Neural cell (in vitro differentiated cells): ENCODE measurements at regions not wholly inside any gene's neighbourhood (a gene's known extent, or its start where the extent isn't known, plus 50 kb on each side); places are given as distances from the start of the nearest gene placed in this dataset.

Experiments used
- H2AFZ ChIP-seq: fragments of 200-600, 300-800 bp; sonication (generic), shearing (Covaris generic); 2 replicates; pipeline ENCODE4 v1.6.0; 2014; ENCODE audit warnings: low read depth, mild to moderate bottlenecking, antibody characterized with exemption, low read length, moderate library complexity
- H3F3A ChIP-seq: fragments of 200-600 bp; shearing (Covaris generic); 2 replicates; pipeline ENCODE4 v1.6.1; 2016; ENCODE audit warnings: mild to moderate bottlenecking, moderate library complexity, mixed read lengths, antibody characterized with exemption, low read length; ENCODE audit not compliant: insufficient read depth, poor library complexity, severe bottlenecking
- H3K27ac ChIP-seq: fragments of 200-600, 300-800 bp; sonication (generic), shearing (Covaris generic); 2 replicates; pipeline ENCODE4 v1.5.1; 2014; ENCODE audit warnings: mild to moderate bottlenecking, low read length, moderate library complexity
- H3K27me3 ChIP-seq: fragments of 300-800, 200-600 bp; sonication (generic), shearing (Covaris generic); 2 replicates; pipeline ENCODE4 v1.6.0; 2014; ENCODE audit warnings: mild to moderate bottlenecking, low read depth, low read length, moderate library complexity; ENCODE audit not compliant: insufficient read depth
- H3K36me3 ChIP-seq: fragments of 300-800, 200-600 bp; sonication (generic), shearing (Covaris generic); 2 replicates; pipeline ENCODE4 v1.5.1; 2014; ENCODE audit warnings: mild to moderate bottlenecking, antibody characterized with exemption, low read length, moderate library complexity; ENCODE audit not compliant: insufficient read depth
- H3K4me2 ChIP-seq: fragments of 300-800, 200-600 bp; sonication (generic), shearing (Covaris generic); 2 replicates; pipeline ENCODE4 v1.6.0; 2014; ENCODE audit warnings: mild to moderate bottlenecking, low read length
- H3K4me3 ChIP-seq: fragments of 300-800, 200-600 bp; sonication (generic), shearing (Covaris generic); 2 replicates; pipeline ENCODE4 v1.5.1; 2014; ENCODE audit warnings: mild to moderate bottlenecking, low read length, moderate library complexity
- H3K79me2 ChIP-seq: fragments of 200-600 bp; shearing (Covaris generic); replicated peaks from 2 replicates; pipeline ENCODE4 v1.6.0; 2014; ENCODE audit warnings: mild to moderate bottlenecking, low read length, moderate library complexity; ENCODE audit not compliant: insufficient read depth
- H3K9ac ChIP-seq: fragments of 300-800, 200-600 bp; sonication (generic), shearing (Covaris generic); 2 replicates; pipeline ENCODE4 v1.6.1; 2016; ENCODE audit warnings: mild to moderate bottlenecking, low read length, mixed read lengths
- H3K9me2 ChIP-seq: fragments of 200-600 bp; shearing (Covaris generic); 2 replicates; pipeline ENCODE4 v1.6.1; 2016; ENCODE audit warnings: mild to moderate bottlenecking, low read length, mixed read lengths; ENCODE audit not compliant: insufficient read depth
- H3K9me3 ChIP-seq: fragments of 200-600, 300-800 bp; sonication (generic), shearing (Covaris generic); 2 replicates; pipeline ENCODE4 v1.6.1; 2016; ENCODE audit warnings: mild to moderate bottlenecking, mixed run types, low read length, moderate library complexity, mixed read lengths
- H4K20me1 ChIP-seq: fragments of 200-600 bp; shearing (Covaris generic); 2 replicates; pipeline ENCODE4 v1.6.1; 2016; ENCODE audit warnings: mild to moderate bottlenecking, mixed run types; ENCODE audit not compliant: insufficient read depth
- EP300 ChIP-seq: fragments of 450-650 bp; conservative IDR thresholded peaks from 2 replicates; pipeline ENCODE4 v1.6.1; 2014; ENCODE audit warnings: antibody characterized with exemption, mild to moderate bottlenecking, moderate library complexity; ENCODE audit not compliant: poor library complexity, severe bottlenecking
- EZH2 ChIP-seq: fragments of 200-600, 300-800 bp; shearing (Covaris generic), sonication (generic); IDR thresholded peaks from 2 replicates; pipeline ENCODE4 v1.6.1; 2014; ENCODE audit warnings: antibody characterized with exemption, low read length, borderline replicate concordance, mild to moderate bottlenecking; ENCODE audit not compliant: insufficient read depth, poor library complexity, severe bottlenecking
- MXI1 ChIP-seq: fragments of 450-650 bp; conservative IDR thresholded peaks from 2 replicates; pipeline ENCODE4 v1.6.1; 2014; ENCODE audit warnings: antibody characterized with exemption, mild to moderate bottlenecking; ENCODE audit not compliant: poor library complexity, severe bottlenecking
- POLR2AphosphoS5 ChIP-seq: IDR thresholded peaks from 2 replicates; pipeline ENCODE4 v1.6.1; 2012
- RAD21 ChIP-seq: fragments of 450-650 bp; conservative IDR thresholded peaks from 2 replicates; pipeline ENCODE4 v1.6.1; 2014; ENCODE audit warnings: antibody characterized with exemption, mild to moderate bottlenecking, moderate library complexity
- SMC3 ChIP-seq: fragments of 450-650 bp; conservative IDR thresholded peaks from 2 replicates; pipeline ENCODE4 v1.6.1; 2014; ENCODE audit warnings: antibody characterized with exemption, mild to moderate bottlenecking, moderate library complexity; ENCODE audit not compliant: poor library complexity
- TAF1 ChIP-seq: IDR thresholded peaks from 2 replicates; pipeline ENCODE4 v1.6.1; 2012; ENCODE audit warnings: low read depth
- TF ChIP-seq, protein P1 (sequence below): fragments of 450-650 bp; IDR thresholded peaks from 2 replicates; pipeline ENCODE4 v1.5.1; 2014; ENCODE audit warnings: antibody characterized with exemption, mild to moderate bottlenecking, moderate library complexity; ENCODE audit not compliant: poor library complexity, severe bottlenecking
- TF ChIP-seq, protein P2 (sequence below): IDR thresholded peaks from 2 replicates; pipeline ENCODE4 v1.6.1; 2012; ENCODE audit warnings: borderline replicate concordance

DNA sequence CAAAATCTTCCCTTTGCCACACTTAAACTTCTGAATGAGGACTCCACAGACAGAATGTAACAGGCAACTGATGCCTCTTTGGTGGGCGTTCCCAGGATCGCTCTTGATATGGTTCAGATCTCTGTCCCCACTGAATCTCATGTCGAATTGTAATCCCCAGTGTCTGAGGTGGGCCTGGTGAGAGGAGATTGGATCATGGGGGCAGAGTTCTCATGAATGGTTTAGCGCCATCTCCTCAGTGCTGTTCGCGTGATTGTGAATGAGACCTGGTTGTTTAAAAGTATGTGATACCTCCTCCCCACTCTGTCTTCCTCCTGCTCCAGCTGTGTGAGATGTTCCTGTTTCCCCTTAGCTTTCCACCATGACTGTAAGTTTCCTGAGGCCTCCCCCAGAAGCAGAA lies 111.1 kb upstream of the SLC66A3 start:
- H3K9me3 ChIP-seq = no peaks in the 10 kb centered on the region
- H3K9ac ChIP-seq = no peak overlapping the region
- peak overlapping the region; percentile 34 for H3K27ac ChIP-seq
- no peak overlapping the region for H3K4me2 ChIP-seq
- no peaks in the 10 kb centered on the region for H3K9me2 ChIP-seq
- no peaks in the 10 kb centered on the region for H3F3A ChIP-seq
- H3K79me2 ChIP-seq = no peaks in the 10 kb centered on the region
- no peaks in the 10 kb centered on the region for H3K27me3 ChIP-seq
- no peak overlapping the region for H2AFZ ChIP-seq
- TF ChIP-seq EP300 = no peak
- no peak for TF ChIP-seq POLR2AphosphoS5
- no peak for TF ChIP-seq EZH2
- TF ChIP-seq SMC3 = no peak
- TF ChIP-seq RAD21 = no peak
- TF ChIP-seq, protein P1, sequence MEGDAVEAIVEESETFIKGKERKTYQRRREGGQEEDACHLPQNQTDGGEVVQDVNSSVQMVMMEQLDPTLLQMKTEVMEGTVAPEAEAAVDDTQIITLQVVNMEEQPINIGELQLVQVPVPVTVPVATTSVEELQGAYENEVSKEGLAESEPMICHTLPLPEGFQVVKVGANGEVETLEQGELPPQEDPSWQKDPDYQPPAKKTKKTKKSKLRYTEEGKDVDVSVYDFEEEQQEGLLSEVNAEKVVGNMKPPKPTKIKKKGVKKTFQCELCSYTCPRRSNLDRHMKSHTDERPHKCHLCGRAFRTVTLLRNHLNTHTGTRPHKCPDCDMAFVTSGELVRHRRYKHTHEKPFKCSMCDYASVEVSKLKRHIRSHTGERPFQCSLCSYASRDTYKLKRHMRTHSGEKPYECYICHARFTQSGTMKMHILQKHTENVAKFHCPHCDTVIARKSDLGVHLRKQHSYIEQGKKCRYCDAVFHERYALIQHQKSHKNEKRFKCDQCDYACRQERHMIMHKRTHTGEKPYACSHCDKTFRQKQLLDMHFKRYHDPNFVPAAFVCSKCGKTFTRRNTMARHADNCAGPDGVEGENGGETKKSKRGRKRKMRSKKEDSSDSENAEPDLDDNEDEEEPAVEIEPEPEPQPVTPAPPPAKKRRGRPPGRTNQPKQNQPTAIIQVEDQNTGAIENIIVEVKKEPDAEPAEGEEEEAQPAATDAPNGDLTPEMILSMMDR = no peak
- no peak for TF ChIP-seq TAF1
- TF ChIP-seq, protein P2, sequence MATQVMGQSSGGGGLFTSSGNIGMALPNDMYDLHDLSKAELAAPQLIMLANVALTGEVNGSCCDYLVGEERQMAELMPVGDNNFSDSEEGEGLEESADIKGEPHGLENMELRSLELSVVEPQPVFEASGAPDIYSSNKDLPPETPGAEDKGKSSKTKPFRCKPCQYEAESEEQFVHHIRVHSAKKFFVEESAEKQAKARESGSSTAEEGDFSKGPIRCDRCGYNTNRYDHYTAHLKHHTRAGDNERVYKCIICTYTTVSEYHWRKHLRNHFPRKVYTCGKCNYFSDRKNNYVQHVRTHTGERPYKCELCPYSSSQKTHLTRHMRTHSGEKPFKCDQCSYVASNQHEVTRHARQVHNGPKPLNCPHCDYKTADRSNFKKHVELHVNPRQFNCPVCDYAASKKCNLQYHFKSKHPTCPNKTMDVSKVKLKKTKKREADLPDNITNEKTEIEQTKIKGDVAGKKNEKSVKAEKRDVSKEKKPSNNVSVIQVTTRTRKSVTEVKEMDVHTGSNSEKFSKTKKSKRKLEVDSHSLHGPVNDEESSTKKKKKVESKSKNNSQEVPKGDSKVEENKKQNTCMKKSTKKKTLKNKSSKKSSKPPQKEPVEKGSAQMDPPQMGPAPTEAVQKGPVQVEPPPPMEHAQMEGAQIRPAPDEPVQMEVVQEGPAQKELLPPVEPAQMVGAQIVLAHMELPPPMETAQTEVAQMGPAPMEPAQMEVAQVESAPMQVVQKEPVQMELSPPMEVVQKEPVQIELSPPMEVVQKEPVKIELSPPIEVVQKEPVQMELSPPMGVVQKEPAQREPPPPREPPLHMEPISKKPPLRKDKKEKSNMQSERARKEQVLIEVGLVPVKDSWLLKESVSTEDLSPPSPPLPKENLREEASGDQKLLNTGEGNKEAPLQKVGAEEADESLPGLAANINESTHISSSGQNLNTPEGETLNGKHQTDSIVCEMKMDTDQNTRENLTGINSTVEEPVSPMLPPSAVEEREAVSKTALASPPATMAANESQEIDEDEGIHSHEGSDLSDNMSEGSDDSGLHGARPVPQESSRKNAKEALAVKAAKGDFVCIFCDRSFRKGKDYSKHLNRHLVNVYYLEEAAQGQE = no peak
- TF ChIP-seq MXI1 = no peak
- no peaks in the 10 kb centered on the region for H4K20me1 ChIP-seq
- H3K36me3 ChIP-seq = no peaks in the 10 kb centered on the region
- peak overlapping the region; percentile 0 for H3K4me3 ChIP-seq

DNA sequence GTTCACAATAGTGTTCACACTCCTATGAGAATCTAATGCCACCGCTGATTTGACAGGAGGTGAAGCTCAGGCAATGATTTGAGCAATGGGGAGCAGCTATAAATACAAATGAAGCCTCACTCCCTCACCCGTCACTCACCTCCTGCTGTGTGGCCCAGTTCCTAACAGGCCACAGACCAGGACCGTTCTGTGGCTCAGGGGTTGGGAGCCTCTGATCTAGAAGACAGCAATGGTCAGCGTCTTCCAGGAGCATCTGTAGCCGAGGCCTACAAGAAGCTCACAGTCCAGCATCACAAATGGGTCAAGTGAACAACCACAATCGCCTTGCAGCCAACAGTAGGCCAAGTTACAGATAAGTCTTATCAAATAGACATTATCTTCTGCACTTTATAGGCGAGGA lies 110.0 kb upstream of the SLC66A3 start:
- no peaks in the 10 kb centered on the region for H4K20me1 ChIP-seq
- no peak overlapping the region for H3K4me3 ChIP-seq
- no peak overlapping the region for H3K4me2 ChIP-seq
- no peak overlapping the region for H2AFZ ChIP-seq
- H3K36me3 ChIP-seq = no peaks in the 10 kb centered on the region
- H3K27ac ChIP-seq = no peak overlapping the region
- H3K79me2 ChIP-seq = no peaks in the 10 kb centered on the region
- no peak overlapping the region for H3K9ac ChIP-seq
- no peaks in the 10 kb centered on the region for H3K9me3 ChIP-seq
- TF ChIP-seq RAD21 = no peak
- no peak for TF ChIP-seq MXI1
- TF ChIP-seq SMC3 = no peak
- no peak for TF ChIP-seq EP300
- TF ChIP-seq, protein P2 = no peak
- TF ChIP-seq, protein P1 = no peak
- no peak for TF ChIP-seq TAF1
- no peak for TF ChIP-seq POLR2AphosphoS5
- no peak for TF ChIP-seq EZH2
- H3K27me3 ChIP-seq = no peaks in the 10 kb centered on the region
- H3F3A ChIP-seq = no peaks in the 10 kb centered on the region
- no peaks in the 10 kb centered on the region for H3K9me2 ChIP-seq
